ENCODE measurements at regions not wholly inside any gene's neighbourhood (a gene's known extent, or its start where the extent isn't known, plus 50 kb on each side); places are given as distances from the start of the nearest gene placed in this dataset.
"Not testable (repeated sequence)": the region's sequence is repeated elsewhere in the genome, so short reads cannot be mapped to it uniquely, and the experiment has no call there.

- no peak for ATAC-seq
- no peaks in the 10 kb centered on the region for H3K36me3 ChIP-seq
- no peak for FAIRE-seq
- no peaks in the 10 kb centered on the region for H3K27me3 ChIP-seq
- WGBS, 2 donors, result 72 to 81% methylated on average over 2 of the region's 2 CpGs
- intact Hi-C loops (cut with DNase I), result no loop called here
- H3K9me3 ChIP-seq, result no peaks in the 10 kb centered on the region
- no peak overlapping the region for H3K27ac ChIP-seq
- no peak overlapping the region for H3K4me3 ChIP-seq
- no peaks in the 10 kb centered on the region for H3K4me1 ChIP-seq
- no peak for TF ChIP-seq CTCF (IDR thresholded peaks at IDR 0.05)
- DNase-seq, result no peak
Measured at GRCh38 chr6:19558934-19559333, 278.2 kb upstream of the ID4 start.

- Histone ChIP-seq H3K27ac (no peak overlapping the region), H3K4me1 (no peaks in the 10 kb centered on the region), H3K9me3 (no peaks in the 10 kb centered on the region), H3K36me3 (no peaks in the 10 kb centered on the region), H3K27me3 (no peaks in the 10 kb centered on the region), H3K4me3 (no peak overlapping the region)
- WGBS, 2 donors, result 56 to 72% methylated on average over 1 of the region's 1 CpG
- FAIRE-seq, result no peak
- no peak for TF ChIP-seq CTCF (IDR thresholded peaks at IDR 0.05)
- DNase-seq, result no peak
- no peak for ATAC-seq
- intact Hi-C loops (cut with DNase I), result no loop called here
Measured at GRCh38 chr6:19562468-19562867, 274.7 kb upstream of the ID4 start.

- no peaks in the 10 kb centered on the region for H3K36me3 ChIP-seq
- no peaks in the 10 kb centered on the region for H3K9me3 ChIP-seq
- 39 to 55% methylated on average over 3 of the region's 3 CpGs for WGBS, 2 donors
- intact Hi-C loops (cut with DNase I), result no loop called here
- no peak for DNase-seq
- H3K4me1 ChIP-seq, result no peaks in the 10 kb centered on the region
- no peaks in the 10 kb centered on the region for H3K27me3 ChIP-seq
- TF ChIP-seq CTCF (IDR thresholded peaks at IDR 0.05), result no peak
- no peak for FAIRE-seq
- no peak for ATAC-seq
- no peak overlapping the region for H3K27ac ChIP-seq
- H3K4me3 ChIP-seq, result no peak overlapping the region
Measured at GRCh38 chr6:19569563-19569962, 267.6 kb upstream of the ID4 start.

GRCh38 chr6:19571176-19571575 is 266.0 kb upstream of the ID4 start:
- Histone ChIP-seq H3K36me3 (no peaks in the 10 kb centered on the region), H3K4me3 (no peak overlapping the region), H3K27ac (no peak overlapping the region), H3K9me3 (no peaks in the 10 kb centered on the region), H3K27me3 (no peaks in the 10 kb centered on the region), H3K4me1 (no peaks in the 10 kb centered on the region)
- TF ChIP-seq CTCF (IDR thresholded peaks at IDR 0.05), result no peak
- no peak for DNase-seq
- no peak for FAIRE-seq
- ATAC-seq, result no peak
- intact Hi-C loops (cut with DNase I), result no loop called here
- WGBS, 2 donors, result 60 to 74% methylated on average over 3 of the region's 3 CpGs

GRCh38 chr6:19578481-19578880 is 258.7 kb upstream of the ID4 start:
- DNase-seq (no peak), ATAC-seq (no peak), FAIRE-seq (no peak)
- Histone ChIP-seq H3K9me3 (no peaks in the 10 kb centered on the region), H3K27me3 (no peaks in the 10 kb centered on the region), H3K4me1 (no peaks in the 10 kb centered on the region), H3K27ac (no peak overlapping the region), H3K36me3 (no peaks in the 10 kb centered on the region), H3K4me3 (no peak overlapping the region)
- intact Hi-C loops (cut with DNase I), result no loop called here
- 58 to 80% methylated on average over 4 of the region's 4 CpGs for WGBS, 2 donors
- TF ChIP-seq CTCF (IDR thresholded peaks at IDR 0.05), result no peak

GRCh38 chr6:19584207-19584606 is 253.0 kb upstream of the ID4 start:
- H3K27me3 ChIP-seq; H3K36me3 ChIP-seq; FAIRE-seq; H3K27ac ChIP-seq; H3K4me3 ChIP-seq; intact Hi-C loops (cut with DNase I); H3K4me1 ChIP-seq; ATAC-seq; H3K9me3 ChIP-seq; DNase-seq: not testable (repeated sequence)
- WGBS, 2 donors, result 79 to 93% methylated on average over 4 of the region's 4 CpGs
